AML-193 (cell line): ENCODE measurements at regions not wholly inside any gene's neighbourhood (a gene's known extent, or its start where the extent isn't known, plus 50 kb on each side); places are given as distances from the start of the nearest gene placed in this dataset.

Source experiments
- DNase-seq, 2 experiments: peaks; one replicate each; lab custom pipeline; 2025; lab: John Stamatoyannopoulos, UW

- no peak for DNase-seq
Measured at GRCh38 chr20:56835829-56836550, 206.9 kb downstream of the TFAP2C start.

DNA sequence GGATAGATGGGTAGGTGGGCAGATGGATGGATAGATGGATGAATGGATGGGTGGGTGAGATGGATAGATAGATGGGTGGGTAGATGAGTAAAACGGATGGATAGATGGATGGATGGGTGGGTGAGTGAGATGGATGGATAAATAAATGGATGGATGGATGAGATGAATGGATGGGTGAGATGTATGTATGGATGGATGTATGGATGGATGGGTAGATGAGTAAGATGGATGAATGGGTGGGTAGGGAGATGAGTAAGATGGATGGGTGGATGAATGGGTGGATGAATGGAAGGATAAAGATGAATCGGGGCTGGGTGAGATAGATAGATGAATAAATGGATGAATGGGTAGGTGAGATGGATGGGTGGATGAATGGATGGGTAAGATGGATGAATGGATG is 210.1 kb downstream of the TFAP2C start:
- no peak for DNase-seq

DNA sequence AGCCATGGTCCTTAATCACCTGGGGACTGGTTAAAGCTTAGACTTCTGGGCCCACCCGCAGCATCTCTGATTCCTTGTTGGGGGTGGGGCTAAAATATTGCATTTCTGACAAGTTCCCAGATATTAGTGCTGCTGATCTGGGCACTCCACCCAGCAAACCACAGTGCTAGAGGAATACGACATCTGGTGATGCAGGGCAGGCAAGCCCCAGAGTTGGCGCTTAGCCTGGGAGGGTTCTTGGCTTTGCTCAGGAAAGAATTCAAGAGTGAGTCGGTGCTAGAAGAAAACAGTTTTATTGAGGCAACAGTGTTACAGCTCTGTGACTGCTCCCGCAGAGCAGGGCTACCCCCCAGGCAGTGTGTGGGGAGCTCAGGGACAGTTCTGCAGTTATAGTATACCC is 210.7 kb downstream of the TFAP2C start:
- DNase-seq, result no peak

DNA sequence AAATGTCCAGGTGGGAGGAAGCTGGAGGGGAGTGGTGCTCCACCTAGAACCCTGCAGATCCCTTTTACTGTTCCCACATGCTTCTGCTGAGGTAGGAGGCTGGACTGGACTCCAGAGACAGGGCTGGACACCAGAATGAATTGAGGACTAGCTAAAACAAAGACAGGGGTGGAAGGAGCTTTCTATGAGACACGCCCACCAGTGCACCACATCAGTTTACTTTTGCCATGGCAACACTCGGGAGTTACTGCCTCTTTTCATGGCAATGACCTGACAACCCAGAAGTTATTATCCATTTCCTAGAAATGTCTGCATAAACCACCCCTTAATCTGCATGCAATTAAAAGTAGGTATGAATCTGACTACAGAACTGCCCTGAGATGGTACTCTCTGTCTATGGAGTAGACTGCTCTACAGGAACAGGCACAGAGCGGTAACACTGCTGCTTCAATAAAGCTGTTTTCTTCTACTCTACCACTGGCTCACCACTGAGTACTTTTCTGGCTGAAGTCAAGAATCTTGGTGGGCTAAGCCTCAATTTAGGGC is 211.7 kb downstream of the TFAP2C start:
- DNase-seq, result no peak

DNA sequence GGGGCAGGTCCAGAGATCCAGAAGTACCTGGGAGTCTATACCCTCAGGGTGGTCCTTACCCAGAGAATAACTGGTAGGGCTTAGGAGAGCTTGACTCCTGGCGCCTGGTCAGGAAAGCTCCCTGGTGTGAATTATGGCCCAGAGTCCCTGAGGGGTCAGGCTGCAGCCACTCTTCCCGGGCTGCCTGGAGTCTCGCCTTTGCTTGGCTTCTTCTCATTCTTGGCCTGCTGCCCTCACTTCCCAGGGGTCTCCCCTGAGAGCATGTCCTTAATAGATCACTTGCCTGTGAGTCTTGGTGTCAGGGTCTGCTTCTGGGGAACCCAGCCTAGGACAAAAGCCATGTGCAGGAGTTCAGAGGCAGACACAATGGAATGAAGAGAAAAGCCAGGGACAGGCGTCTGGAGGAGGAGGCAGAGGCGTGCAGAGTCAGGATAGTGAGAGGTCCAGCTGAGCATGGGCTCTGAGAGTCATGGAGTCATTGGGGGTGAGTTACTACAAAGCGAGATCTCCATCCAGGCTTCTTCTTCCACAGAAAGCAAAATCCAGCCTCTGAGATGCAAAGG is 212.3 kb downstream of the TFAP2C start:
- no peak for DNase-seq

- DNase-seq, result no peak
Measured at GRCh38 chr20:56842056-56842455, 212.9 kb downstream of the TFAP2C start.

GRCh38 chr20:56843386-56843785 is 214.3 kb downstream of the TFAP2C start:
- no peak for DNase-seq

- DNase-seq, result no peak
Measured at GRCh38 chr20:56843817-56844216, 214.7 kb downstream of the TFAP2C start.

- no peak for DNase-seq
Measured at GRCh38 chr20:56845546-56846086, 216.5 kb downstream of the TFAP2C start.

DNA sequence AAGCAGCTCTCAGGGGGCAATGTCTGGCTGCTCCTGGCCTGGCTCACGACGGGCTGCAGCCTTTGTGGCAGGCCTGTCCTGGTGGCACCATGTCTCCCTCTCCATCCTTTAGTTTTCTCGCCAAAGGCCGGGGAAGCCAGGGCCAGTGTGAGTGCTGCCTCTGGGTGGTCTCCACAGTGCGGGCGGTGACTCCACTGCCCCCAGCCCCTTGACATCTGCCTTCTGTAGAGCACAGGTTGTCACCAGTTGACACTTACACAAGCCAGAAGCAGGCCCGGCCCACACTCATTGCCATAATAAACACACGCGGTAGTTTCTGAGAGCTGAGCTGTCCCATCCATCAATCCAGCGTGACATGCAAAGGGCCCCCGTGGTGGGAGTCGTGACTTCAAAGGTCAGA is 219.5 kb downstream of the TFAP2C start:
- DNase-seq, result no peak

DNA sequence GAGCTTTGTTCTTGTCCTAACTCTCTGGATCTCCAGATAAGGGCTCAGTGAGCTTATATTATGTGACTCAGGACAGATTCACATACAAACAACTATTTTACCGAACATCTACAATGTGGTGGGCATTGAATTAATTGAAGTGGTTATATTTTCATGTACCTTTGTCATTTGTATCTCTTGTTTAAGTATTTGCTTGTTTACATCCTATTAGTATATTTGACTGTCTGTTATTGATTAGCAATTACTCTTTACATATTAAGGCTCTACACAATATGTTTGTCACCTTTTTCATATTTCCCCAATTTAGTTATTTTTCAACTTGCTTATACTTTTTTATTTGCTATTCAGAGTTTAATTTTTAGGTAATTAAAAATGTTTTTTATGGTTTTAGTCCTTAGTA is 222.4 kb downstream of the TFAP2C start:
- DNase-seq, result no peak

DNA sequence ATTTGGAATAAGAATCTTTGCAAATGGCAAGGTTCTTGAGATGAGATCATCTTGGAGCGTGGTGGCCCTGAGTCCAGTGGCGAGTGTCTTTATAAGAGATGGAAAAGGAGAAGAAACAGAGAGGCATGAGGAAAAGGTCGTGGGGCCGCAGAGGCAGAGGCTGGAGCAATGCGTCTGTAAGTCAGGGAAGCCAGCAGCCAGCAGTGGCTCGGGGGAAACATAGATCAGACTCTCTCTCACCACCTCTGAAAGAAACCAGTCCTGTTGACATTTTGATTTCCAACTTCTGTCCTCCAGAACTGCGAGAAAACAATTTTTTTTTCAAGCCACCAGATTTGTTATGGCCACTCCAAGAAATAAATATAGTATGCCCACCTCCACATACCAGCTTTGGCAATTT is 226.6 kb downstream of the TFAP2C start:
- DNase-seq, result no peak

- no peak for DNase-seq
Measured at GRCh38 chr20:56857950-56858349, 228.8 kb downstream of the TFAP2C start.

DNA sequence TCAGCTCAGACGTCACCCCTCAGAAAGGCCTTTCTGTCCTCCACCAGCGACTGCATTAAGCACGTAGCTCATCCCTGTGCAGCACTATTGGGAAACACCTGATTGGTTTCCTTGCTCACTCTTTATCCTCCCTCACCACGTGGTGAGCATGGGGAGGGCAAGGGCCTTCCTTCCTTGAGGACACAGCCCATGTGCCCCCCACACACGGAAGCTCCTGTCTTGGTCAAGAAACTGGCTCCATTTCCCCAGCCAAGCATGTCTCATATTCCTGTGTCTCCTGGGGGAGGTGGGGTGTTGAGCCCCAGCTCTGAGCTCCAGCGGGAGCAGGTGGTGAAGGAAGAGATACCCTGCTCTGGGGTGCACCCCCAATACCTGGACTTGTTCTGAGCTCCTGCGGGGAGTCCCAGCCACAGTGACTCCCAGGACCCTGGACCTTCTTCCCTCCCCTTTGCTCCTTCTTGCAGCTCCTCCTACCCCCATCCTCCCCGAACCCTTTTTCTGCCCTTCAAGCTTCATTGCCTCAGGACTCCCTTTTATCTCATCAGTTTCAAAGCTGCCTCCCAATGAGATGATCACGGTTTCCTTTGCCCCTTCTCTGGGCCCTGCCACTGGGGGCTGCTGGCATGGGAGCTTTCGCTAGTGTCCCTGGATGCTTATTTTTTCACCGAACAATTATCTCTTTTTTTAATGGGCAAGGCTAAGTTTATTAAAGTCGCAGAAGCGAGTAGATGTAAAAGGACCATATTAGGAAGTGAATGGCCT is 230.1 kb downstream of the TFAP2C start:
- DNase-seq, result no peak

GRCh38 chr20:56859801-56860261 is 230.7 kb downstream of the TFAP2C start:
- DNase-seq, result no peak

GRCh38 chr20:56860413-56860812 is 231.3 kb downstream of the TFAP2C start:
- DNase-seq, result no peak

- DNase-seq, result no peak
Measured at GRCh38 chr20:56861590-56861989, 232.5 kb downstream of the TFAP2C start.

GRCh38 chr20:56865055-56865454 is 235.9 kb downstream of the TFAP2C start:
- no peak for DNase-seq

- DNase-seq, result no peak
Measured at GRCh38 chr20:56867128-56867527, 238.0 kb downstream of the TFAP2C start.

DNA sequence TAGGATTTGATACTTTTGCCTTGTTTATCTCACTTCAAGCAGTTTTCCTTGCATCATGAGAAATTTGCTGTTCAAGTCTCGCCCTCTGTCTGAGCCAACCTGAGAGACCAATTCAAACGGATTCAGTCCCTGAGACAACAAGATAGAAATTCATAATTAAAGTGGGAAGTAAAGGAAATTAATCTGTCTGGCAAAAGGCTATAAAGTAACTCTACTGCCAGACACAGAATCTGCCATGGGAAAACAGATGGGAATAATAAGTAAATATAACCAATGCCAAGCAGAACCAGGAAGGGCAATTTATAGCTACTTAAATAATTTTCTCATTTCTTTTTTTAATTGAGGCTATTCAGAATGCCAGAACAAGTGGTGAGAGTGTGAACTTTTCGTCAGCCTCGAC is 239.6 kb downstream of the TFAP2C start:
- DNase-seq, result no peak

DNA sequence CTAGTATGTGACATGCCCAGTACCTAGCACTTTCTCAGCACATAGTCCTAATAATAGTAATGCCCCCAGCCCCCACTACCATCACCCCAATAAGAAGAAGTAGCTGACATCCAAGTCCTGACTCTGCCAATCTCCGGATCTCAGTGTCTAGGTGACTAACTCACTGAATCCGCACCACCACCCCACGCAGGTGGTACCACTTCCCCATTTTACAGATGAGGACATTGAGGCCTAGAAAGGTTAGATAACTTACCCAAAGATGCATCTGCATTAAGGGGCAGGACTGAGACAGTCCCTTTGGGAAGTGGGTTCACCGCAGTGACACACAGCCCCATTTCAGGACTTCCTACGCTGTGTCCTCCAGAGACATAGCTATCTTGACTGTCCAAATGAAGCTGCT is 241.2 kb downstream of the TFAP2C start:
- DNase-seq, result no peak

DNA sequence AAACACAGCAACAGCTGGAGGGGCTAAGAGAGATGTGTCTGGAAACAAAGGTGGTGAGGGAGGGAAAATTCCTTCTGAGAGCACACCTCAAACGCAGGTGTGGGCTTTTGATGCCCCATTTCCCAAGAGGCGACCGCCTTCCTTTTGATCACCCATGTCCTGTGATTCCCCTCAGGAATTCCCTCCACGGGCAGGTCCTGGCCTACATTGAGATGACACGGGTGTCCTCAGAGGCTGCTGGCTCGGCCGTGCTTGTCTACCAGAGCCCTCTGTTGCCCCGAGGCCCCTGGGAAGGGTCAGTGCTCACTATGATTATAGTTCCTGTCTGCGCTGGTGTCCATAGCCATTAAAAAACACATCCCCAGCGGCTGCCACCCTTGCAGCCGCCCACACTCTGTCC is 242.6 kb downstream of the TFAP2C start:
- no peak for DNase-seq
